ENCODE measurements at regions not wholly inside any gene's neighbourhood (a gene's known extent, or its start where the extent isn't known, plus 50 kb on each side); places are given as distances from the start of the nearest gene placed in this dataset.
A peak's percentile ranks its signal among the peaks of the same experiment; 100 is the strongest.
"Not testable (repeated sequence)": the region's sequence is repeated elsewhere in the genome, so short reads cannot be mapped to it uniquely, and the experiment has no call there.

DNA sequence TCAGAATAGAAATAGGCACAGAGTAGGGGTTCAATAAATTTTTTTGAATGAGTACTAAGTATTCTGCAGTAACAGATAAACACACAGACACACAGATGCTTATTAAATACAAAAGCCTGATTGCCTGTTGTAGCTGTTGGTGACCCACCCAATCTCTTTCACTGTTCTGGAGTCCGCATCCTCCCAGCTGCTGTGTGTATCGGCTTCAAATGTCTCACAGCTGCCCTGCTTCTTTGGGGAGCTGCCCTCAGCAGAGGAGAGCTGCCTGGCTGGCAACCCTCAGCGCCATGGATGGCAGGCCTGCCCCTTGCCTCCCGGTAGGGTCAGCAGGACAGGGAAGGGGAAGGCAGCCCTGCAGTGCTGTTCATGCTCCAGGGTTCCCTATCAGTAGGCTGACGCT, 50.5 kb upstream of the PRNP start:
- DNase-seq: no peak

DNA sequence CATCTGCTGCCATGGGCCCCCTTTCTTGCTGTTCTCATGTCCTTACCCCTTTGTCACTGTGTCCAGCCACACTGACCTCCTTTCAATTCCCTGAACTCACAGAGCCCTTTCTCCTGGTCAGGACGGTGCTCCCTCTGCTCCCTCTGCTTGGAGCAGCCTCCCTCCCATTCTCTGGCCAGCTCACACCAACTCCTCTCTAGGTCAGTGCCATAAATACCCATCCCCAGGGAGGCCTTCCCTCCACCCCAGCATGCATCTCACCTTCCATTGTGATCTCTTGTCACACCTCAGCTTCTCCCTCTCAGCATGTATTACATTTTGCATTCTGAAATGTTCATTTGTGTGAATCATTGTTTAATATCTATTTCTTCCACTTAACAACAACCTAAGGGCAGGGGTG, 50.9 kb upstream of the PRNP start:
- DNase-seq: no peak

GRCh38 chr20:4633780-4634179, 52.5 kb upstream of the PRNP start:
- DNase-seq: no peak

DNA sequence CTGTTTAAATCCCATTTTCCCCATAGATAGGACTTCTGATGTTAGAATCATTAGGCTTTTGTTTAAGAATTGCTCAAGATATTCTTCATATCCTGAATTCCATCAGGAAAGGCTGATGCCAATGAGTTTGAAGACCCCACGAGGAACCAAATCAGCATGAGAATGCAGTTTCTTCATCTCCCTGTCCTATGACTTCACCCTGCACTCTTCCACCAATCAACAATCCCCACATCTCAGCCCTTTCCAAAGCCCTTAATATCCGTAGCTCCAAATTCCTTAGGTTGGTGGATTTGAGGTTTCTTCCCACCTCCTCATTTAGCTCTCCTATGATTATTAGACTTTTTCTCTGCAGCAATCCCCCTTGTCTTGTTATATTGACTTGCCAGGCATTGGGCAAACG, 52.9 kb upstream of the PRNP start:
- DNase-seq: no peak

DNA sequence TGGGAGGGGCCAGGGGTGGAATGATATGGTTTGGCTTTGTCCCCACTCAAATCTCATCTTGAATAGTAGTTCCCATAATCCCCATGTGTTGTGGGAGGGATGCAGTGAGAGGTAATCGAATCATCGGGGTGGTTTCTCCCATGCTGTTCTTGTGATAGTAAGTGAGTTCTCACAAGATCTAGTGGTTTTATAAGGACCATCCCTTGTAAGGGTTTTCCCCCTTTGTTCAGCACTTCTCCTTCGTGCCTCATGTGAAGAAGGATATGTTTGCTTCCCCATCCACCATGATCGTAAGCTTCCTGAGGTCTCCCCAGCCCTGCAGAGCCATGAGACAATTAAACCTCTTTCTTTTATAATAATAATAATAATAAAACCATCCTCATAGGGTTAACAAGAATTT, 53.4 kb upstream of the PRNP start:
- no peak for DNase-seq

- no peak for DNase-seq
Measured at GRCh38 chr20:4626228-4626627, 60.0 kb upstream of the PRNP start.

DNA sequence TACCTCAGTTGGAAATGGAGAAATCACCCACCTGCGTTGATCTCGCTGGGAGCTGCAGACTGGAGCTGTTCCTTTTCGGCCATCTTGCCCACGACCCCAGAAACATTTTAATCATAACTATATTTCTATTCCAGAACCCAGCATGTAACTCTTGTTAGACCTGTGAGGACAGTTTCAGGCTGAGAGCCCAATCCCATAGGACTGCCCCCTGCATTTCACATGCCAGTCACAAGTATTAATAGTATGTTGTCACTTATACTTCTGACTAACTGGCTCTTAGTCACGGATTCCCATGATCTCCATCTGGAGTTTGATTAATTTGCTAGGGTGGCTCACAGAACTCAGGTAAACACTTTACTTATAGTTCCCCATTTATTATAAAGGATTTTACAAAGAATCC, 60.6 kb upstream of the PRNP start:
- DNase-seq: no peak

- DNase-seq: not testable (repeated sequence)
Measured at GRCh38 chr20:4624675-4625336, 61.5 kb upstream of the PRNP start.

- DNase-seq: not testable (repeated sequence)
Measured at GRCh38 chr20:4619144-4619543, 67.1 kb upstream of the PRNP start.

DNA sequence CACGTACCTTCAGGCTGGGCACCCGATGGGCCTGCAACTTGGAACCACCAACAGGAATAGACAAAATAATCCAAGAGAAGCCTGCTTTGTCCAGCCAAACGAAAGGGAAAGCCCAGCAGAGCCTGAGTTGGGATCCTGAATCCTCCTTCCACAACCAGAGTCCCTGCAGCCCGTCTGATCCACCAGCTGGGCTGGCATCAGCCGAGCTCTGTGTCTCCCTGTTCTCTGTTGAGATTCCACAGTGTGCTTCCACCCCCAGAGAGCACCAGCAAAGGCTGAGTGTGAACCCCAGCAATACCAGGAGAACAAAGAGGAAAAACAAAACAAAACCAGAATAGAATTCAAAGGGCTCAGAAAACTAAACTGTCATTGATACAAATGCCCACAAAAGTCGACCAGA, 68.8 kb upstream of the PRNP start:
- DNase-seq: no peak

GRCh38 chr20:4617019-4617418, 69.2 kb upstream of the PRNP start:
- no peak for DNase-seq

DNA sequence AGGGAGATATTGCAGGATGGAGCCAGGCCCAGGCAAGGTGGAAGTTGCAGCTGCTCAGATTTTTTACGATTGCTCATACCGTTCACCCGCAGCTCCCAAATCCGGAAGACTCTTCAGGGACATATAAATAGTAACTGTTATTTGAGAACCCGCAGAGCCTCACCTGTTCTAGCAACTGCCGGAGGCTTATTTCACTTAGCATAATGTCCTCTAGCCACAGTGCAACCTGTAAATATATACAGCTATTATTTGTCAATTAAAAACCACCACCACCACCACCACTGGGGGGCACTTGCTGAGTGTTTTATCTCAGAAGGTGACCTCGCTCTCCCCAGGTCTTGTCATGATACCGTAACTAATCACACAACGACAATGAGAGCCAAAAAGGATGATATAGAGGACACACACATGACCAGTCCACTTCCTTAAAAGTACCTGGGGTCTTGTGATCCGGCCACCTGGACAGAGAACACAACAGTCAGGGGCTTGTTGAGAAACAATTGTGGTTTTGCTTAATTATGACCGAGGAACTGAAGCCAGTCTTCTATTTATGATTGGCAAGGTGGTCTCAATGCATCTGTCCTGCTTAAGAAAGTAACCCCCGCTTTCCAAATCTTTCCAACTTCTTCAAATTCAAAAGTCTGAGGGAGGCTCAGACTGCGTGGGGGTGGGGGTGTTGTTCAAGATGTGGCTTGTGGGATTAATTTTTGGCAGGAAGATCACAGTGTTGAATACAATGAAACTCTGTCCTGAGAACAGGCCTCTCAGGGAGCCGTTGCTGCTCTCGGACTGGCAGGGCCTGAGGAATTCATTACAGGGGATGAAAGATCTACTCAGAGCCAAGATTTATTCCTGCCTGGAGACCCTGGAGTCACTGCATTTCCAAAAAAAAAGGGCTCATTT, 72.3 kb upstream of the PRNP start:
- peak; percentile 80 to 92 (median 82) for DNase-seq

DNA sequence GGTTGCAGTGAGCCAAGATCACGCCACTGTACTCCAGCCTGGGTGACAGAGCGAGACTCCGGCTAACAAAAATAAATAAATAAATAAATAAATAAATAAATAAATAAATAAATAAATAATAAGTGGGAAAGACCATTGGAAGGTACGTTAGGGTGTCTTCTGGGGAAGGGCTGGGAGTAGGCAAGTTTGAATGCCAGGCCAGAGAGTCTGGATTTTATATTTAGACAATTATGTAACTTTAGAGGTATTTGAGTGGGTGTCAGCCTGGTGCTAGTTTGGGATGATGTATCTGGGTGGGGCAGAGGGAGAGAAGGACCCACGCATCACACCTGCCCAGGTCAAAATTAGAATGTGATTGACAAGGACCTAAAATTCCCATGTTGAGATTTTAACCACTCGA, 73.1 kb upstream of the PRNP start:
- peak in 1 of 3 experiments; percentile 42 for DNase-seq

DNA sequence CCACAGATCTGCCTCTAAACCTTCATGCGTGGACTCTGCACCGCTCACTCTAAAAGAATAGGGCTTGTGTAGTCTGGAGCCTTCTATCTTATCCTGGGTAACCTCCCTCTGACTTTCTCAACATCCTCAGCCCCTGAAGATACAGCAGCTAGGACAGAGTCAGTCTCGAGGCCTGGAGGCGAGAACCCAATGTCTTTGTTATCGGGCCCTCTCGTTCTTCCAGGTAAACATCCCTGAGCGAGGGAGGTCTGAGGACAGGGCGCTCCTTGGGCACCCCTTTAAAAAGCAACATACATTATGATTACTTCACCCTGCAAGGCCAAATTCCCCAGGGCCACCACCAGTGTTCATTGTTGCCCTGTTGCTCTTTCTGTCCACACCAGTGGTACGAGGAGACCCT, 75.4 kb upstream of the PRNP start:
- no peak for DNase-seq

DNA sequence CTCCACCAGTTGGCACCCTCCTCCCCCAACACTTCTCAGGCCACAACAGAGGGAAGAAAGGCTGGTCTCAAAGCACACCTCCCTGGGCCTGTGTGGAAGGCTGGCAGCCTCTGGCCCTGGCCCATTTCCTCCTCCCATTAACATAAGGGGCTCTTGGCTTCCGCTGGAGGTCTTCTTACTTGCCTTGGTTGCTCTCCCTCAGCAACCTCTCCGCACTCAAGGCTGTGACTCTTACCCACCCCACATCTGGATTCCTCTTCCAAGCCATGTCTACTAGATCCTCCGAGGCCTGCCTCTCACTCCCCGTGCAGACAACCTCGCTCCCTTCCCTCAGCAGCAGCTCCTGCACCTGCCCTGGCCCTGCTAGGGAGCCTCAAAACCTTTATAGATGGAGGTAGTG, 76.7 kb upstream of the PRNP start:
- DNase-seq: no peak

DNA sequence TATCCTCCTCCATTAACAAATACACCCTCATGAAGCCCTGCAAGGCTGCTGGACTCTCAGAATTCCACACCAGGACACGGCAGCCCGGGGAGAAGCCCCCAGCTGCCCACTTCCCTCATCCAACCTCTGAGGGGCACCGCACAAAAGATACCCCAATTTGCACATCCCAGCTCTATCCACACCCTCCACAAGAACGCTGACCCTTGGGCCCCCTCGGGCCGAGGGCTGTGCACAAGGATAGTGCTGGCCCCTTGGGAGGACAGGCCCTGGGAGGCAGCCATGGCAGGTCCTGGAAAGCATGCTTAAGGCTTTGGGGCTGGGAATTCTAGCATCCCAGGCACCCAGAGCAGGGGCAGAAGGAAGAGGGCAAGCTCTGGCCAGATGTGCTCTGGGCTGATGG, 77.4 kb upstream of the PRNP start:
- DNase-seq: no peak

GRCh38 chr20:4607287-4607713, 79.0 kb upstream of the PRNP start:
- DNase-seq: peak; percentile 50 to 87 (median 79)

- no peak for DNase-seq
Measured at GRCh38 chr20:4606051-4606450, 80.2 kb upstream of the PRNP start.

GRCh38 chr20:4605166-4605565, 81.1 kb upstream of the PRNP start:
- no peak for DNase-seq

DNA sequence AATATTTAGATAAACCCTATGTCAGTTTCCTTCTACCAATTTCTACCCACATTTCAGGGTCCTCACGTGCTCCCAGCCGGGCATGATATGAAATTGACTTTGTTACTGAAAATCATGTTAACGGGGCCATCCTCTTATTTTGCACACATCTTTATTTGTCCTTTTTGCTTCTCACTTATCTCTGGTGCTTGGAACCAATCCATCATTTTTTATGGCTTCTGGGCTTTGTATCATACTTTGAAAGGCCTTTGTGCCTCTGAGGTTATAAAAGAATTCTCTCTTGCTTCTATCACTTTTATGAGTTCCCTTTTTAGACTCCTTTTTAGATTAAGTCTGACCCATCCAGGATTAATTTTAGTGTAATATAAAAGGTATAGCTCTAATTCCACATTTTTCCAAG, 81.7 kb upstream of the PRNP start:
- peak in 1 of 3 experiments; percentile 17 for DNase-seq

DNA sequence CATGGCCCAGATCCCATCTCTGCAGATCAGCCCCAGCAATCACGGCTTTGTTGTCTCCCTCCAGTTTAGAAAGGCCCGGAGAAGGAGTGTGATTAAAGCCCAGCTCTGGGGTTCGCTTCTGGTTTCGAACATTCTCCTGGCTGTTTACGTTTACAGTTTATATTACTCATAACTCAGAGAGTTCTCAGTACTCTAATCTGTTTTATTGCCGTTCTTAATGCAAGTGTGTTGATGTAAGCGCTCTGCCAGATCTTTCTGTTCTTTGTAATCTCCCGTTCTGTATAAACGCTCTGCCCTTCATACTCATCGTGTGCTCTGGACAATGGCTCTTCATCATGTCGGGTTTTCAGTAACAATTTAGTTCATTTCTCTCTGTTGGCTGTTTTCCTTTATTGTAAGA, 82.5 kb upstream of the PRNP start:
- DNase-seq: no peak

DNA sequence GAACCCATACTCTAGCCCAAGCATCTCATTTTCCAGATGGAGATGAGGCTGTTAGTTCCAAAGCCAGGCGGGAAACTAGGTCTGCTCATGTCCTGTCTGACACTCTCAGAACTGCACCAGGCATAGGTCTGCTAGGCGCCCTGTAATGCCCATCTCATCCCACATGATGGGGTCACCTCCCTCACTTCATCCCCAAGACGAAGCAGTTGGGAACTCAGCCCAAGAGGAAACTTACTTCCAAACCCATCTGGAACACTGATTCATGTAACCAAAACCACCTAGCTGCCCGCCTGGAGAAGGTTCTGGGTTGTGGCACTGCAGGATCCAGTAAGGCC, 84.0 kb upstream of the PRNP start:
- no peak for DNase-seq

DNA sequence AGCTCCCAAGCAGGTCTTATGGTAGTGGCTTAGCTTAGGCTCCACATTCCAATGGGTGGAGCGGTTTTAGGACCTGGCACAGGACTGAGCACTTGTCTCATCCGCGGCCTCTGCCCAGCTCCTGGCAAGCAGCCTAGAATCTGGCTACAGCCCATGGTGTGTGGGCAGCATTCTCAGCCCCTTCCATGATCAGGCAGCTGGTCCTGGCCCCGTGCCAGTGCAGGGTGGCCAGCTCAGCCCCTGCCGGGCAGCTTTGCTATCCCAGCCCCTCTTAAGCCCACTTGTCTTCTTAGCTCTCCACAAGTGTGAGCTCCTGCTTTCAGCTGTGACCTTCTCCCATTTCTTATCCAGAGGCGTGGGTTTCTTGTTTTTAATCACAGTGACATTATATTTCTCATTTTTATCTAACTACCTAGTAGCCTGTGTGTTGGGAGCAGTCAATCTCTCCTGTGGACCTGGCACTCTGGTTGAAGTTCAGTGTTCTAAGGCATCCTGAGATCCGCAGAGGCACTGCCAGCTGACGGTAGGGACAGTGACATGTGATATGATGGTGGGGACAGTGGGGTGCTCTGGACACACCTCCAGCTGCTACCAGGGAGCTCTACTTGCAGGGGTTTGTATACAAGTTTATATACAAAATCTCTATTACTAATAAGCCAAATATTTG, 84.5 kb upstream of the PRNP start:
- DNase-seq: peak in 2 of 3 experiments; percentile 44 to 82
